Thyroid gland (tissue), 4 donors: ENCODE measurements at regions not wholly inside any gene's neighbourhood (a gene's known extent, or its start where the extent isn't known, plus 50 kb on each side); places are given as distances from the start of the nearest gene placed in this dataset.

ENCODE experiments used
- POLR2A ChIP-seq, 2 donors: fragments of 450-650 bp; IDR thresholded peaks; one replicate each; pipeline ENCODE4 v1.6.1; 2017; ENCODE audit warnings: antibody characterized with exemption in 2 of 2, mild to moderate bottlenecking in 2 of 2, moderate library complexity in 1 of 2
- TF ChIP-seq, protein P1 (sequence below), 6 experiments: fragments of 200-600 bp in 3 of 6; fragments of 450-650 bp in 3 of 6; sonication (generic) in 3 of 6; IDR thresholded peaks; one replicate each; pipeline ENCODE4 v1.5.1; 2016 to 2019; ENCODE audit warnings: antibody characterized with exemption in 6 of 6, mild to moderate bottlenecking in 2 of 6, inconsistent platforms in 1 of 6, moderate library complexity in 1 of 6

DNA sequence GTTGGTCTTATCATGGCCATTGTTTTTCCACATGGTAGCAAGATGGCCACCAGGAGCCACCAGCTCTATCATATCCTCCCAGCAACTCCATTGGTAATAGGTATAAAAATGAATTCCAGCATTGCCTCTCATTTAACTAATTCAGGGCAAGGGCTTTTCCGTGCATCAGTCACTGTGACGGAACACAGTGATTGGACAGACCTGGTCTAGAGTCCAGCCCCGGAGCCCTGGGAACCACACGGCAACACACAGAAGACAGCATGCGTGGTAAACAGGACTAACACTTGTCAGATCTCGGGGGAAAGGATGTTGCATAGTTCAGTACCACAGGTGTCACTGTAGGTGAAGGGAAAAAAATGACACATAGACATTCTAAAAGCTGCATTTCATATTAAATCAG lies 638.0 kb upstream of the RBFOX1 start:
- TF ChIP-seq POLR2A (IDR thresholded peaks at IDR 0.05): no peak
- TF ChIP-seq, protein P1, sequence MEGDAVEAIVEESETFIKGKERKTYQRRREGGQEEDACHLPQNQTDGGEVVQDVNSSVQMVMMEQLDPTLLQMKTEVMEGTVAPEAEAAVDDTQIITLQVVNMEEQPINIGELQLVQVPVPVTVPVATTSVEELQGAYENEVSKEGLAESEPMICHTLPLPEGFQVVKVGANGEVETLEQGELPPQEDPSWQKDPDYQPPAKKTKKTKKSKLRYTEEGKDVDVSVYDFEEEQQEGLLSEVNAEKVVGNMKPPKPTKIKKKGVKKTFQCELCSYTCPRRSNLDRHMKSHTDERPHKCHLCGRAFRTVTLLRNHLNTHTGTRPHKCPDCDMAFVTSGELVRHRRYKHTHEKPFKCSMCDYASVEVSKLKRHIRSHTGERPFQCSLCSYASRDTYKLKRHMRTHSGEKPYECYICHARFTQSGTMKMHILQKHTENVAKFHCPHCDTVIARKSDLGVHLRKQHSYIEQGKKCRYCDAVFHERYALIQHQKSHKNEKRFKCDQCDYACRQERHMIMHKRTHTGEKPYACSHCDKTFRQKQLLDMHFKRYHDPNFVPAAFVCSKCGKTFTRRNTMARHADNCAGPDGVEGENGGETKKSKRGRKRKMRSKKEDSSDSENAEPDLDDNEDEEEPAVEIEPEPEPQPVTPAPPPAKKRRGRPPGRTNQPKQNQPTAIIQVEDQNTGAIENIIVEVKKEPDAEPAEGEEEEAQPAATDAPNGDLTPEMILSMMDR (IDR thresholded peaks at IDR 0.05): no peak
